Fibroblast of mammary gland (primary cell): ENCODE measurements at regions not wholly inside any gene's neighbourhood (a gene's known extent, or its start where the extent isn't known, plus 50 kb on each side); places are given as distances from the start of the nearest gene placed in this dataset.

ENCODE experiments used
- DNase-seq: peaks from one replicate; pipeline ENCODE4 v3.0.0-alpha.2; 2010; ENCODE audit warnings: low read depth
- H3K4me3 ChIP-seq: 2 replicates; pipeline ENCODE4 v1.5.1; 2011; ENCODE audit warnings: low read depth, mild to moderate bottlenecking, low read length, moderate library complexity; ENCODE audit not compliant: control insufficient read depth
- TF ChIP-seq, protein P1 (sequence below): conservative IDR thresholded peaks from 2 replicates; pipeline ENCODE4 v1.5.1; 2011; ENCODE audit warnings: low read depth, low read length, inconsistent platforms; ENCODE audit not compliant: control insufficient read depth, insufficient read depth

DNA sequence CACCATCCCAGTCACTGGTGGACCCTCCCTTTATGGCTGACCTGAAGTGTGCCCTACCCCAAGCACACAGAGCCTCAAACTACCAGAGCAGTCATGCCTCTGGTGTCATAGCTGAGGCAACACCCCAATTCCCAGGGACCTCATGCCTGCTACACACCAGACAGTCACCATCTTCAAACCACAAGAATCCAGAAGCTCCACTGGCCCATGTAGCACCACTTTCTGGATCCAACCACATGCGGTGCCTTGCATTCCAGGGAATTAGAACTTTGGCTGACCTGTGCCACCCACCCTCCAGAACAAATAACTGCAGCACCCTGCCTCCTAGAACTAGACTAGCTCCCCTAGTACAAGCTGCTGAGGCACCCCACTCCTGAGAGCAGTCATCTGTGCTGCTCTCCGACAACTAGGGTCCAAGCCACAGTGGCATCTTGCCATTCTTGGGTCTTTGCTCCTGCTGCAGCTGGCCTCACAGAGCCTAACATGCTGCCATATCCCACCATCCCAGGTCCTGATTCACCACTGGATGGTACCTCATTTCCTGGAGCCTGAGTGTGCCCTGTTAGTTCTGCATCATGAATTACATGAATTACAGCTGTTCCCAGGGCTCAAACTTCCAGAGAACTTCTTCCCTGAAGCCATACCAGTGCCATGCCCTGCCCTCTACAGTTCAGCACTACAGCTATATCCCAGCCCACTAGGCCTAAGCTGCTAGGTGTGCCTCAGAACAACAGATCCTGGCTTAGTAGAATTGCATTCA is 243.8 kb upstream of the CHST9 start:
- no peak for DNase-seq
- TF ChIP-seq, protein P1, sequence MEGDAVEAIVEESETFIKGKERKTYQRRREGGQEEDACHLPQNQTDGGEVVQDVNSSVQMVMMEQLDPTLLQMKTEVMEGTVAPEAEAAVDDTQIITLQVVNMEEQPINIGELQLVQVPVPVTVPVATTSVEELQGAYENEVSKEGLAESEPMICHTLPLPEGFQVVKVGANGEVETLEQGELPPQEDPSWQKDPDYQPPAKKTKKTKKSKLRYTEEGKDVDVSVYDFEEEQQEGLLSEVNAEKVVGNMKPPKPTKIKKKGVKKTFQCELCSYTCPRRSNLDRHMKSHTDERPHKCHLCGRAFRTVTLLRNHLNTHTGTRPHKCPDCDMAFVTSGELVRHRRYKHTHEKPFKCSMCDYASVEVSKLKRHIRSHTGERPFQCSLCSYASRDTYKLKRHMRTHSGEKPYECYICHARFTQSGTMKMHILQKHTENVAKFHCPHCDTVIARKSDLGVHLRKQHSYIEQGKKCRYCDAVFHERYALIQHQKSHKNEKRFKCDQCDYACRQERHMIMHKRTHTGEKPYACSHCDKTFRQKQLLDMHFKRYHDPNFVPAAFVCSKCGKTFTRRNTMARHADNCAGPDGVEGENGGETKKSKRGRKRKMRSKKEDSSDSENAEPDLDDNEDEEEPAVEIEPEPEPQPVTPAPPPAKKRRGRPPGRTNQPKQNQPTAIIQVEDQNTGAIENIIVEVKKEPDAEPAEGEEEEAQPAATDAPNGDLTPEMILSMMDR, result no peak
- H3K4me3 ChIP-seq, result no peak overlapping the region

- H3K4me3 ChIP-seq, result no peak overlapping the region
- no peak for DNase-seq
- TF ChIP-seq, protein P1, result no peak
These were observed 243.0 kb upstream of the CHST9 start for GRCh38 chr18:27428120-27428519.

- no peak for DNase-seq
- no peak overlapping the region for H3K4me3 ChIP-seq
- TF ChIP-seq, protein P1, result no peak
These were observed 238.5 kb upstream of the CHST9 start for GRCh38 chr18:27423581-27423980.

- TF ChIP-seq, protein P1, result no peak
- H3K4me3 ChIP-seq, result no peak overlapping the region
- DNase-seq, result no peak
These were observed 234.5 kb upstream of the CHST9 start for GRCh38 chr18:27419646-27420045.

- TF ChIP-seq, protein P1, result no peak
- H3K4me3 ChIP-seq, result no peak overlapping the region
- no peak for DNase-seq
These were observed 230.4 kb upstream of the CHST9 start for GRCh38 chr18:27415495-27415894.

DNA sequence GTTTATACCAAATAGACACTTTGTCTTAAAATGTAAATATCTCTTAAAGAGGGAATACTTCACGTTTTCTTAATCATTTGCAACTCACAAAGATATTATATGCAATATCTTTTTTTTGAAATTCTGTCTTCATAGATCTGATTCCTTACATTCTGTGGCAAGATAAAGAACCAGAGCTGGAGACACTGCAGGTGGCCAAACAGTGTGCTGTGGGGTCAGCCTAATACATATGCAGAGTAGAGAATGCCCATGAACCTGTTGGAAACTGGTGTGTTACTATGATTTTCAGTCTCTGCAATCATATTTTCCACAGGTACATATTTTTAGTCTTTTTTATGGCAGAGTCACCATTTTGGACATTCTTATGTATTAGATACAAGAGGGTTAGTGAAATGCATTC is 229.6 kb upstream of the CHST9 start:
- DNase-seq, result no peak
- H3K4me3 ChIP-seq, result no peak overlapping the region
- TF ChIP-seq, protein P1, result no peak
